HG02840 (cell line): ENCODE measurements at regions not wholly inside any gene's neighbourhood (a gene's known extent, or its start where the extent isn't known, plus 50 kb on each side); places are given as distances from the start of the nearest gene placed in this dataset.
"Not testable (repeated sequence)": the region's sequence is repeated elsewhere in the genome, so short reads cannot be mapped to it uniquely, and the experiment has no call there.

Experiments
- ATAC-seq: cut with Tn5 transposase; IDR thresholded peaks from one replicate; pipeline ENCODE4 v1.9.1; 2021; ENCODE audit warnings: mild to moderate bottlenecking, moderate library complexity, moderate number of reproducible peaks; ENCODE audit not compliant: unreplicated experiment, low FRiP score

GRCh38 chr1:157411064-157411463 lies 141.3 kb downstream of the FCRL5 start:
- ATAC-seq, result no peak

- ATAC-seq, result no peak
These were observed 141.9 kb downstream of the FCRL5 start for GRCh38 chr1:157410457-157410856.

- no peak for ATAC-seq
These were observed 142.4 kb downstream of the FCRL5 start for GRCh38 chr1:157409927-157410326.

GRCh38 chr1:157407917-157408525 lies 144.3 kb downstream of the FCRL5 start:
- no peak for ATAC-seq

- no peak for ATAC-seq
These were observed 144.9 kb downstream of the FCRL5 start for GRCh38 chr1:157407367-157407766.

GRCh38 chr1:157405662-157406061 lies 146.7 kb downstream of the FCRL5 start:
- no peak for ATAC-seq

GRCh38 chr1:157404614-157405013 lies 147.7 kb downstream of the FCRL5 start:
- ATAC-seq, result no peak

GRCh38 chr1:157404063-157404501 lies 148.2 kb downstream of the FCRL5 start:
- no peak for ATAC-seq

- no peak for ATAC-seq
These were observed 148.7 kb downstream of the FCRL5 start for GRCh38 chr1:157403608-157404007.

GRCh38 chr1:157403203-157403602 lies 149.1 kb downstream of the FCRL5 start:
- ATAC-seq, result no peak

GRCh38 chr1:157400766-157401165 lies 151.5 kb downstream of the FCRL5 start:
- ATAC-seq, result no peak

GRCh38 chr1:157399984-157400382 lies 152.3 kb downstream of the FCRL5 start:
- ATAC-seq, result no peak

GRCh38 chr1:157399343-157399983 lies 152.9 kb downstream of the FCRL5 start:
- ATAC-seq, result no peak

- no peak for ATAC-seq
These were observed 161.7 kb downstream of the FCRL5 start for GRCh38 chr1:157390651-157391050.

GRCh38 chr1:157388057-157388456 lies 164.3 kb downstream of the FCRL5 start:
- ATAC-seq, result no peak

- no peak for ATAC-seq
These were observed 168.1 kb downstream of the FCRL5 start for GRCh38 chr1:157384258-157384657.

- no peak for ATAC-seq
These were observed 170.0 kb downstream of the FCRL5 start for GRCh38 chr1:157382351-157382750.

- no peak for ATAC-seq
These were observed 171.8 kb downstream of the FCRL5 start for GRCh38 chr1:157380523-157380922.

- not testable (repeated sequence) for ATAC-seq
These were observed 175.0 kb downstream of the FCRL5 start for GRCh38 chr1:157377280-157377713.

GRCh38 chr1:157376681-157377080 lies 175.6 kb downstream of the FCRL5 start:
- ATAC-seq, result no peak

GRCh38 chr1:157372311-157372710 lies 180.0 kb downstream of the FCRL5 start:
- ATAC-seq, result not testable (repeated sequence)

GRCh38 chr1:157371826-157372225 lies 180.5 kb downstream of the FCRL5 start:
- ATAC-seq, result no peak
